ENCODE measurements at regions not wholly inside any gene's neighbourhood (a gene's known extent, or its start where the extent isn't known, plus 50 kb on each side); places are given as distances from the start of the nearest gene placed in this dataset.

DNA sequence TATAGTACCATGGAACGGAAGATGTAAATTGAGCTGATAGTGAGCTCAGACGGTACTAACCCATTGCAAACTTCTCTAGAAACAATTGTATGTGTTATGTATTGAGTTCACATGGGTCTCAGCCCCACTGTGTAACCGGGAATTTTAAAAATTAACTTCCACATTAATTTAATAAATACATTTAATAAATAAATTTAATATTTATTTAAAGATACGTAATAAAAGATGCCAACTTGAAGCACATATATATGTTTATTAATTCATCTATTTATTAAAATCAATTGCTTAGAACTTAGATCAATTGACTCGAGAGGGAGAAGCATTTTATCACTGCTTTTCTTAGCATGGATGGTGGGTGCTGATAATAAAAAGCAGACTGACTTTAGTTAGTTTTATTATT is 170.1 kb upstream of the NPVF start:
- TF ChIP-seq POLR2A (IDR thresholded peaks at IDR 0.05; ENCODE audit: low read length) (no peak), GATA1 (IDR thresholded peaks at IDR 0.05; ENCODE audit: low read depth, low read length) (no peak)

Measured in erythroblast (primary cell).